WTC11 (cell line): ENCODE measurements at regions not wholly inside any gene's neighbourhood (a gene's known extent, or its start where the extent isn't known, plus 50 kb on each side); places are given as distances from the start of the nearest gene placed in this dataset.

Experiments
- ATAC-seq: fragments of 200-7000 bp; cut with Tn5 transposase; 2 replicates; pipeline ENCODE4 v1.10.0; 2021; ENCODE audit warnings: mild to moderate bottlenecking, moderate library complexity
- CTCF ChIA-PET: fragments of 300-600 bp; sonication (Branson Sonifier 250); formaldehyde crosslinking; loops from one replicate; lab custom pipeline; 2021; ENCODE audit warnings: antibody characterized with exemption; lab: Charles Lee
- POLR2A ChIA-PET: fragments of 350-600 bp; sonication (Branson Sonifier 250); formaldehyde crosslinking; loops from one replicate; lab custom pipeline; 2021; ENCODE audit warnings: antibody characterized with exemption; lab: Charles Lee
- DNase-seq: peaks from one replicate; pipeline ENCODE4 v3.0.0; 2021; ENCODE audit warnings: low spot score
- H3K27ac Mint-ChIP-seq: 2 replicates; pipeline ENCODE4 v1.8.0; 2021; ENCODE audit warnings: mixed read lengths
- H3K27me3 Mint-ChIP-seq: 2 replicates; pipeline ENCODE4 v1.8.0; 2021; ENCODE audit warnings: low read depth, mild to moderate bottlenecking, moderate library complexity, mixed read lengths
- H3K36me3 Mint-ChIP-seq: 2 replicates; pipeline ENCODE4 v1.8.0; 2021; ENCODE audit warnings: mixed read lengths
- H3K4me1 Mint-ChIP-seq: 2 replicates; pipeline ENCODE4 v1.8.0; 2022; ENCODE audit warnings: mixed read lengths
- H3K4me3 Mint-ChIP-seq: 2 replicates; pipeline ENCODE4 v1.8.0; 2021; ENCODE audit warnings: mild to moderate bottlenecking, moderate library complexity, mixed read lengths
- H3K9me3 Mint-ChIP-seq: 2 replicates; pipeline ENCODE4 v1.8.0; 2021; ENCODE audit warnings: mixed read lengths
- ATF2 ChIP-seq: sonication (generic); formaldehyde crosslinking; IDR thresholded peaks from 2 replicates; pipeline ENCODE4 v1.8.1; 2022; ENCODE audit warnings: low read depth, missing genetic modification reagents, borderline replicate concordance
- CREM ChIP-seq: sonication (generic); formaldehyde crosslinking; IDR thresholded peaks from 2 replicates; pipeline ENCODE4 v1.8.1; 2022; ENCODE audit warnings: mild to moderate bottlenecking, missing genetic modification reagents, moderate library complexity
- E2F1 ChIP-seq: sonication (generic); formaldehyde crosslinking; IDR thresholded peaks from 2 replicates; pipeline ENCODE4 v1.8.0; 2022; ENCODE audit warnings: mild to moderate bottlenecking, missing genetic modification reagents
- EMX1 ChIP-seq: fragments of 250-450 bp; sonication (Bioruptor Pico); IDR thresholded peaks from 2 replicates; pipeline ENCODE4 v1.8.0; 2021; ENCODE audit warnings: mild to moderate bottlenecking
- ESRRA ChIP-seq: sonication (generic); formaldehyde crosslinking; IDR thresholded peaks from 2 replicates; pipeline ENCODE4 v1.8.1; 2022; ENCODE audit warnings: mild to moderate bottlenecking, missing genetic modification reagents, borderline replicate concordance
- ETV6 ChIP-seq: sonication (generic); formaldehyde crosslinking; IDR thresholded peaks from 2 replicates; pipeline ENCODE4 v1.8.1; 2022; ENCODE audit warnings: mild to moderate bottlenecking, missing genetic modification reagents
- HMGXB4 ChIP-seq: sonication (generic); formaldehyde crosslinking; IDR thresholded peaks from 2 replicates; pipeline ENCODE4 v1.8.1; 2023; ENCODE audit warnings: mild to moderate bottlenecking, moderate library complexity, missing genetic modification reagents
- JUN ChIP-seq: sonication (generic); formaldehyde crosslinking; IDR thresholded peaks from 2 replicates; pipeline ENCODE4 v1.8.0; 2023; ENCODE audit warnings: mild to moderate bottlenecking, missing genetic modification reagents
- KAT7 ChIP-seq: sonication (generic); formaldehyde crosslinking; IDR thresholded peaks from 2 replicates; pipeline ENCODE4 v1.8.1; 2023; ENCODE audit warnings: missing genetic modification reagents, mild to moderate bottlenecking, borderline replicate concordance
- MLX ChIP-seq: sonication (generic); formaldehyde crosslinking; IDR thresholded peaks from 2 replicates; pipeline ENCODE4 v1.8.1; 2023; ENCODE audit warnings: mild to moderate bottlenecking, missing genetic modification reagents, moderate library complexity
- NFYB ChIP-seq: sonication (generic); formaldehyde crosslinking; conservative IDR thresholded peaks from 2 replicates; pipeline ENCODE4 v1.8.0; 2022; ENCODE audit warnings: low read depth, missing genetic modification reagents
- SP1 ChIP-seq: sonication (generic); formaldehyde crosslinking; conservative IDR thresholded peaks from 2 replicates; pipeline ENCODE4 v1.8.1; 2022; ENCODE audit warnings: missing genetic modification reagents
- ZBTB43 ChIP-seq: sonication (generic); formaldehyde crosslinking; IDR thresholded peaks from 2 replicates; pipeline ENCODE4 v1.8.1; 2023; ENCODE audit warnings: mild to moderate bottlenecking, missing genetic modification reagents
- ZNF138 ChIP-seq: sonication (generic); formaldehyde crosslinking; conservative IDR thresholded peaks from 2 replicates; pipeline ENCODE4 v1.8.1; 2022; ENCODE audit warnings: mild to moderate bottlenecking, moderate library complexity, missing genetic modification reagents
- ZNF232 ChIP-seq: sonication (generic); formaldehyde crosslinking; IDR thresholded peaks from 2 replicates; pipeline ENCODE4 v1.8.0; 2022; ENCODE audit warnings: mild to moderate bottlenecking, missing genetic modification reagents
- ZNF281 ChIP-seq: sonication (generic); formaldehyde crosslinking; IDR thresholded peaks from 2 replicates; pipeline ENCODE4 v1.8.0; 2023; ENCODE audit warnings: mild to moderate bottlenecking, missing genetic modification reagents
- ZNF416 ChIP-seq: fragments of 250-450 bp; sonication (Bioruptor Pico); IDR thresholded peaks from 2 replicates; pipeline ENCODE4 v1.9.0; 2021; ENCODE audit warnings: mild to moderate bottlenecking, inconsistent platforms
- ZNF512 ChIP-seq: sonication (generic); formaldehyde crosslinking; IDR thresholded peaks from 2 replicates; pipeline ENCODE4 v1.8.1; 2022; ENCODE audit warnings: missing genetic modification reagents, borderline replicate concordance

GRCh38 chr5:23703940-23704855 is 196.8 kb downstream of the PRDM9 start:
- ATAC-seq: no peak
- H3K36me3 Mint-ChIP-seq: peaks cover 2% of the 10 kb centered on the region; the same call in 1 of the 2 replicates
- H3K27me3 Mint-ChIP-seq: no peaks in the 10 kb centered on the region
- H3K4me1 Mint-ChIP-seq: no peaks in the 10 kb centered on the region
- ChIA-PET POLR2A (interaction anchor here (0.5 kb wide), 1 partner anchor 33 kb away, joined by 3 read pairs; no protein-coding TSS in a partner anchor), CTCF (no interaction called here)
- DNase-seq: no peak
- H3K4me3 Mint-ChIP-seq: no peak overlapping the region
- TF ChIP-seq ZNF138 (CRISPR knock-in tag) (no peak), SP1 (CRISPR knock-in tag) (no peak), ZNF232 (CRISPR knock-in tag) (no peak)
- peaks cover 7% of the 10 kb centered on the region for H3K9me3 Mint-ChIP-seq
- H3K27ac Mint-ChIP-seq: no peak overlapping the region

- ChIA-PET CTCF (interaction anchor here (1.2 kb wide), 1 partner anchor 95 kb away, joined by 3 read pairs; no protein-coding TSS in a partner anchor), POLR2A (no interaction called here)
- ATAC-seq: no peak
- no peak for DNase-seq
- Mint-ChIP-seq H3K4me3 (no peak overlapping the region), H3K27me3 (no peaks in the 10 kb centered on the region), H3K9me3 (peaks cover 32% of the 10 kb centered on the region), H3K27ac (no peak overlapping the region), H3K4me1 (no peaks in the 10 kb centered on the region), H3K36me3 (peaks cover 4% of the 10 kb centered on the region; the same call in 1 of the 2 replicates)
- TF ChIP-seq ZNF281 (no peak), EMX1 (CRISPR knock-in tag) (no peak), KAT7 (no peak), NFYB (CRISPR knock-in tag) (no peak), ZBTB43 (CRISPR knock-in tag) (no peak)
These were observed 210.1 kb downstream of the PRDM9 start for GRCh38 chr5:23717486-23717885.

- POLR2A ChIA-PET: no interaction called here
- no peak overlapping the region for H3K4me3 Mint-ChIP-seq
- DNase-seq: no peak
- ATAC-seq: no peak
- no peak overlapping the region for H3K27ac Mint-ChIP-seq
- H3K36me3 Mint-ChIP-seq: peaks cover 1% of the 10 kb centered on the region; the same call in 1 of the 2 replicates
- no peaks in the 10 kb centered on the region for H3K4me1 Mint-ChIP-seq
- CTCF ChIA-PET: interaction anchor here (1.2 kb wide), 1 partner anchor 94 kb away, joined by 3 read pairs; no protein-coding TSS in a partner anchor
- H3K9me3 Mint-ChIP-seq: peaks cover 23% of the 10 kb centered on the region
- H3K27me3 Mint-ChIP-seq: no peaks in the 10 kb centered on the region
- TF ChIP-seq ETV6 (CRISPR knock-in tag) (no peak), JUN (CRISPR knock-in tag) (no peak), ZNF416 (CRISPR knock-in tag) (no peak), MLX (no peak), HMGXB4 (CRISPR knock-in tag) (no peak), SP1 (CRISPR knock-in tag) (no peak), ZNF512 (CRISPR knock-in tag) (no peak), E2F1 (CRISPR knock-in tag) (no peak), ATF2 (CRISPR knock-in tag) (no peak), ESRRA (CRISPR knock-in tag) (no peak), CREM (no peak), ZNF138 (CRISPR knock-in tag) (no peak)
These were observed 211.2 kb downstream of the PRDM9 start for GRCh38 chr5:23718564-23718963.
